CD4-positive, alpha-beta T cell (primary cell): ENCODE measurements at regions not wholly inside any gene's neighbourhood (a gene's known extent, or its start where the extent isn't known, plus 50 kb on each side); places are given as distances from the start of the nearest gene placed in this dataset.

Experiments used
- ATAC-seq: fragments of 200-7000 bp; cut with Tn5 transposase; one replicate; pipeline ENCODE4 v1.10.0; 2022; ENCODE audit warnings: mild to moderate bottlenecking; ENCODE audit not compliant: poor library complexity
- CTCF ChIA-PET: fragments of 350-600 bp; sonication (Branson Sonifier 250); formaldehyde crosslinking; loops from one replicate; lab custom pipeline; 2021; ENCODE audit warnings: antibody characterized with exemption, inconsistent platforms; lab: Charles Lee
- POLR2A ChIA-PET: fragments of 350-600 bp; sonication (Branson Sonifier 250); formaldehyde crosslinking; loops from one replicate; lab custom pipeline; 2021; ENCODE audit warnings: antibody characterized with exemption, inconsistent platforms; lab: Charles Lee
- DNase-seq, 14 experiments: peaks; one replicate each; pipeline ENCODE4 v3.0.0-alpha.2; 2013 to 2020; ENCODE audit warnings: mixed read lengths in 2 of 14
- H3K27ac ChIP-seq, 2 donors: one replicate each; pipeline versions ENCODE4 v1.5.1 to v1.7.0; 2013; ENCODE audit warnings: low read length in 2 of 2, low read depth in 1 of 2, mild to moderate bottlenecking in 1 of 2
- H3K27me3 ChIP-seq, 2 experiments: 1 replicate in 1 of 2; 2 replicates in 1 of 2; pipeline versions ENCODE4 v1.6.1 to v1.7.0; 2013; ENCODE audit warnings: low read length in 2 of 2, control low read depth in 1 of 2, mild to moderate bottlenecking in 1 of 2, moderate library complexity in 1 of 2; ENCODE audit not compliant: insufficient read depth in 2 of 2, control insufficient read depth in 1 of 2
- H3K36me3 ChIP-seq: one replicate; pipeline ENCODE4 v1.6.1; 2013; ENCODE audit warnings: low read length, control low read depth; ENCODE audit not compliant: insufficient read depth
- H3K4me1 ChIP-seq: one replicate; pipeline ENCODE4 v1.6.1; 2013; ENCODE audit warnings: low read length, control low read depth; ENCODE audit not compliant: insufficient read depth
- H3K4me3 ChIP-seq: one replicate; pipeline ENCODE4 v1.5.1; 2013; ENCODE audit warnings: mild to moderate bottlenecking, low read length, moderate library complexity
- H3K9me3 ChIP-seq, 2 experiments: 1 replicate in 1 of 2; 2 replicates in 1 of 2; pipeline versions ENCODE4 v1.6.1 to v1.7.0; 2013; ENCODE audit warnings: low read length in 2 of 2, mild to moderate bottlenecking in 2 of 2, control low read depth in 1 of 2, moderate library complexity in 1 of 2; ENCODE audit not compliant: control insufficient read depth in 1 of 2, insufficient read depth in 1 of 2
- H3K27ac Mint-ChIP-seq: one replicate; pipeline ENCODE4 v1.8.0; 2020; ENCODE audit warnings: mixed read lengths
- H3K27me3 Mint-ChIP-seq: one replicate; pipeline ENCODE4 v1.8.0; 2021; ENCODE audit warnings: mixed read lengths
- H3K36me3 Mint-ChIP-seq: one replicate; pipeline ENCODE4 v1.8.0; 2021; ENCODE audit warnings: low read depth, mixed read lengths
- H3K4me1 Mint-ChIP-seq: one replicate; pipeline ENCODE4 v1.8.0; 2021; ENCODE audit warnings: low read depth, mixed read lengths
- H3K4me3 Mint-ChIP-seq: one replicate; pipeline ENCODE4 v1.8.0; 2020; ENCODE audit warnings: mild to moderate bottlenecking, mixed read lengths
- H3K9me3 Mint-ChIP-seq: one replicate; pipeline ENCODE4 v1.8.0; 2020; ENCODE audit warnings: mixed read lengths
- CTCF ChIP-seq: fragments of 200-600 bp; IDR thresholded peaks from one replicate; pipeline ENCODE4 v1.8.0; 2022; ENCODE audit warnings: antibody characterized with exemption, mild to moderate bottlenecking
- intact Hi-C, 2 experiments: fragments of 100-400 bp; cut with DNase I in 1 of 2; cut with micrococcal nuclease in 1 of 2; formaldehyde crosslinking; loops; one replicate each; pipeline versions ENCODE4 v1.15.1 to v1.9.0; 2023 to 2025; cut with DNase I, micrococcal nuclease

GRCh38 chr1:90400131-90400530 is 317.0 kb downstream of the BARHL2 start:
- ChIA-PET POLR2A (no interaction called here), CTCF (no interaction called here)
- no peak overlapping the region for H3K27ac Mint-ChIP-seq
- Histone ChIP-seq H3K27ac (no peak overlapping the region), H3K4me1 (no peaks in the 10 kb centered on the region), H3K9me3 (no peaks in the 10 kb centered on the region), H3K4me3 (no peak overlapping the region), H3K36me3 (no peaks in the 10 kb centered on the region), H3K27me3 (no peaks in the 10 kb centered on the region)
- intact Hi-C loops: no loop called here
- H3K4me1 Mint-ChIP-seq: no peaks in the 10 kb centered on the region
- H3K9me3 Mint-ChIP-seq: no peaks in the 10 kb centered on the region
- ATAC-seq (no peak), DNase-seq (no peak)
- no peak for TF ChIP-seq CTCF
- H3K36me3 Mint-ChIP-seq: no peaks in the 10 kb centered on the region
- peaks cover 30% of the 10 kb centered on the region for H3K27me3 Mint-ChIP-seq
- H3K4me3 Mint-ChIP-seq: no peak overlapping the region

GRCh38 chr1:90396917-90397316 is 320.2 kb downstream of the BARHL2 start:
- no peaks in the 10 kb centered on the region for H3K27me3 ChIP-seq
- no peak for TF ChIP-seq CTCF
- no peak overlapping the region for H3K27ac ChIP-seq
- Mint-ChIP-seq H3K4me1 (no peaks in the 10 kb centered on the region), H3K9me3 (no peaks in the 10 kb centered on the region), H3K36me3 (no peaks in the 10 kb centered on the region), H3K27ac (no peak overlapping the region), H3K27me3 (peaks cover 25% of the 10 kb centered on the region), H3K4me3 (no peak overlapping the region)
- no peaks in the 10 kb centered on the region for H3K36me3 ChIP-seq
- intact Hi-C loops: no loop called here
- H3K9me3 ChIP-seq: no peaks in the 10 kb centered on the region
- ChIA-PET CTCF (no interaction called here), POLR2A (no interaction called here)
- DNase-seq: no peak
- ATAC-seq: no peak
- H3K4me3 ChIP-seq: no peak overlapping the region
- H3K4me1 ChIP-seq: no peaks in the 10 kb centered on the region

- Mint-ChIP-seq H3K27me3 (peaks cover 6% of the 10 kb centered on the region), H3K27ac (no peak overlapping the region), H3K36me3 (no peaks in the 10 kb centered on the region), H3K4me1 (no peaks in the 10 kb centered on the region), H3K9me3 (no peaks in the 10 kb centered on the region), H3K4me3 (no peak overlapping the region)
- TF ChIP-seq CTCF: no peak
- Histone ChIP-seq H3K27ac (no peak overlapping the region), H3K4me3 (no peak overlapping the region), H3K36me3 (no peaks in the 10 kb centered on the region), H3K4me1 (no peaks in the 10 kb centered on the region), H3K9me3 (no peaks in the 10 kb centered on the region), H3K27me3 (no peaks in the 10 kb centered on the region)
- ChIA-PET POLR2A (no interaction called here), CTCF (no interaction called here)
- DNase-seq: no peak
- intact Hi-C loops: no loop called here
- ATAC-seq: no peak
Observed at GRCh38 chr1:90394247-90394646, 322.9 kb downstream of the BARHL2 start.
